ENCODE measurements at regions not wholly inside any gene's neighbourhood (a gene's known extent, or its start where the extent isn't known, plus 50 kb on each side); places are given as distances from the start of the nearest gene placed in this dataset.

DNA sequence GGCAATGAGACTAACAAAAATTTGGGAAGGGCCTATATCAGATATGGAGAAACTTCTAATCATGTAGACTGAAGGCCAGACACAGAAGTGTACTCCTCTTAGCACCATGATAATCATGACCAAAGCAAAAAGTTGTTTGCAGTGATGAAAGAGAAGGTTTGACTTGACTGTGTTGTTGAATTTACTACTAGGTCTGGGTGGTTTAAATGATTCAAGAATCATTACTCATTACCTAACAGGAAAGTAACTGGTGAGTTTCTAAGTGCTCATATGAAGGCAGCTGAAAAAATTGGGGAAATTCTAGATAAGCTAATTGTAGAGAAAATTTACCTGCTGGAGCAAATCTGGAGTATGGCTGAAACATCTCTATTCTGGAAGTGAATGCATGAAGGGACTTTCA, 451.5 kb upstream of the SORCS1 start:
- no peak overlapping the region for H3K4me3 ChIP-seq (replicated peaks; ENCODE audit: low read depth, low read length)
- no peak for DNase-seq (ENCODE audit: low read depth)
- no peak for TF ChIP-seq CTCF (IDR thresholded peaks at IDR 0.05; ENCODE audit: low read length, missing control alignments)

- peak; percentile 3 for DNase-seq (ENCODE audit: low read depth)
- no peak for TF ChIP-seq CTCF (IDR thresholded peaks at IDR 0.05; ENCODE audit: low read length, missing control alignments)
- H3K4me3 ChIP-seq (replicated peaks; ENCODE audit: low read depth, low read length): no peak overlapping the region
Measured at GRCh38 chr10:107614939-107615685, 450.6 kb upstream of the SORCS1 start.

DNA sequence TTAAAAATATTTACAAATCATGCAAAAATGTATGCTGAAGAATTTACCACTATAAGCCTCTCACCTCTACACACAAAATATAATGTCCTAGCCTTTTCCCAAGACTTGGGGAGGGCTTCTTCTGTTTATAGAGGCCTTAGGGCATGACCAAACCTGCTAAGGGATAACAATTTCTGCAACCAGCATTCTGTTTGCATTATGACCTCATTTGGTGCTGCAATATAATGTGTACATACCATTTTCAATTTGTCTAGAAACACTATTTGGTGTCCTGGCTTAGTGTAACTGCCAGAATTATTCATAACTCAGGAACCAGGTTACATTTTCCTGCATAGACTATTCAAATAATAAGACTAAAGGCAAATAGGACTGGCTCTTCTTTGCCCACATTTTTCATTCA, 446.6 kb upstream of the SORCS1 start:
- DNase-seq (ENCODE audit: low read depth): no peak
- no peak for TF ChIP-seq CTCF (IDR thresholded peaks at IDR 0.05; ENCODE audit: low read length, missing control alignments)
- no peak overlapping the region for H3K4me3 ChIP-seq (replicated peaks; ENCODE audit: low read depth, low read length)

- no peak for DNase-seq (ENCODE audit: low read depth)
- no peak overlapping the region for H3K4me3 ChIP-seq (replicated peaks; ENCODE audit: low read depth, low read length)
- TF ChIP-seq CTCF (IDR thresholded peaks at IDR 0.05; ENCODE audit: low read length, missing control alignments): no peak
Measured at GRCh38 chr10:107589081-107589480, 424.6 kb upstream of the SORCS1 start.

DNA sequence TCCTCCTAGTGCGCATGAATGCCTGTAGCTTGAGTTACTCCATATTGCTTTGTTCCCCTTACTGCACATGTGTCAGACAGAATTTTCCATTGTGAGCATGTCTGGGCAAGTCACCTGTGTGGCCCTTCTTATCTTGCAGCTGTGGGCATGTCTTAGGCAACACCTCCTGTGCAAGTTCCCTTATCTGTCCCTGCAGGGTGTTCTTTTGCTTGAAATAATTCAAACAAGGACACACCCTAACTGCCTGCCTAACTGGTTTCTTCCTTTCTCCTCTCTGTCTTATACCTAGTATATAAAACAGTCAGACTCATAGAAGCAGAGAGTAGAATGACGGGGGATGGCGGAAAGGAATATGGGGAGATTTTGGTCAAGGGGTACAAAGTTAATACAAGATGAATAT, 421.1 kb upstream of the SORCS1 start:
- TF ChIP-seq CTCF (IDR thresholded peaks at IDR 0.05; ENCODE audit: low read length, missing control alignments): no peak
- no peak for DNase-seq (ENCODE audit: low read depth)
- H3K4me3 ChIP-seq (replicated peaks; ENCODE audit: low read depth, low read length): no peak overlapping the region

DNA sequence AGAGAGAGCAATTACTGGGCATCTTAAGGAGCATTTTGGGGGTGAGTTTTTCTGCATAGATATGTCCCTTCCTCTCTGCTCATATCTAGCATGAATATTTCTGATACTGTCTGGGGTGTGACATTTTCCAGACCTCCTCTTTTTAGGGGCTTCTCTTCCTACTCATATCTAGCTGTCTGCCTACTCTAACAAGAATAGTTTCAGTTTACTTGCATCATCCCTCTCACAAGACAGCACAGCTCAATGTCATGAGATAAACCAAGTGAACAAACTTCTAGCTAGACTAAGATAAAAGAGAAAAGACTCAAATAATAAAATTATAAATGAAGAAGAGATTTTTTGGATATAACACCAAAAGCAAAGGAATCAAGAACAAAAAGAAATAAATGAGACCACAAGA, 419.5 kb upstream of the SORCS1 start:
- TF ChIP-seq CTCF (IDR thresholded peaks at IDR 0.05; ENCODE audit: low read length, missing control alignments): no peak
- peak; percentile 8 for DNase-seq (ENCODE audit: low read depth)
- no peak overlapping the region for H3K4me3 ChIP-seq (replicated peaks; ENCODE audit: low read depth, low read length)

DNA sequence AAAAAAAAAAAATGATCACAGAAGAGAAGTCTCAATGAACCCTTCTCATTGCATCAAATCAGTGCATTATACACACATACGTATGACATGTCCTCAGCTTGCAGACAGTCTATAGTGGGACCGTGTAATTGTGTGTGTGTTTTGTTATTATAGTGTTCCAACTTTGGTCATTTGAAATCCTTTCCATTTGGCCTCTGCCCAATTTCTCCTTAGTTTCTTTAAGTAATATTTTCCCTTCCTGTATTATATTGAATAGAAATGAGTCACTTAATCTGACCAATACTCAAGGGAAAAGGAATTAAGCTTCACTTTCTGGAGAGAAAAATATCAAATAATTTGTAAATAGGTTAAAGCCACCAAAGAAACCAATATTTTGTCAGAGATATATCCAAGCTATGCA, 415.5 kb upstream of the SORCS1 start:
- DNase-seq (ENCODE audit: low read depth): peak; percentile 10
- no peak overlapping the region for H3K4me3 ChIP-seq (replicated peaks; ENCODE audit: low read depth, low read length)
- no peak for TF ChIP-seq CTCF (IDR thresholded peaks at IDR 0.05; ENCODE audit: low read length, missing control alignments)

Measured in fibroblast of pulmonary artery (primary cell).